ENCODE measurements at regions not wholly inside any gene's neighbourhood (a gene's known extent, or its start where the extent isn't known, plus 50 kb on each side); places are given as distances from the start of the nearest gene placed in this dataset.

- in situ Hi-C loops (cut with HindIII; ENCODE audit: low pct_unique_long_range_greater_than_20kb, low sequenced_read_pairs) = no loop called here
- BruUV-seq (replicated peaks) = no TSS peak
- TF ChIP-seq CTCF (IDR thresholded peaks at IDR 0.05) (no peak), POLR2AphosphoS5 (IDR thresholded peaks at IDR 0.05; ENCODE audit: low read depth, low read length) (no peak), SIN3A (IDR thresholded peaks at IDR 0.05; ENCODE audit: borderline replicate concordance, insufficient read depth, low read depth, low read length) (no peak), TCF7L2 (IDR thresholded peaks at IDR 0.05; ENCODE audit: low read depth, low read length) (no peak), REST (IDR thresholded peaks at IDR 0.05; ENCODE audit: insufficient read depth in 1 of 2, low read depth in 2 of 2, low read length in 1 of 2) (no peak)
- ChIA-PET POLR2A (interaction anchor here (0.6 kb wide), 1 partner anchor 1081 kb away, joined by 3 read pairs; no protein-coding TSS in a partner anchor), CTCF (no interaction called here)
- Histone ChIP-seq H3K4me3 (ENCODE audit: low read depth in 2 of 2, low read length in 2 of 2) (no peak overlapping the region), H3K27me3 (ENCODE audit: control insufficient read depth, insufficient read depth, low read length) (no peaks in the 10 kb centered on the region), H3K27ac (ENCODE audit: low read length) (no peak overlapping the region), H3K36me3 (ENCODE audit: control insufficient read depth, insufficient read depth, low read length) (no peaks in the 10 kb centered on the region), H3K9me3 (ENCODE audit: control insufficient read depth, insufficient read depth, low read depth, low read length) (peaks cover 2% of the 10 kb centered on the region; the same call in 1 of the 2 replicates), H3K4me1 (ENCODE audit: control insufficient read depth, insufficient read depth, low read length) (no peaks in the 10 kb centered on the region)
- no peak for DNase-seq (ENCODE audit: low read depth, low spot score)
- no peak for ATAC-seq
- intact Hi-C loops (cut with micrococcal nuclease; ENCODE audit: unreplicated experiment) = no loop called here
These were observed 73.6 kb downstream of the TMEM17 start for GRCh38 chr2:62432407-62432806.

- DNase-seq (ENCODE audit: low read depth, low spot score) = no peak
- Histone ChIP-seq H3K4me3 (ENCODE audit: low read depth in 2 of 2, low read length in 2 of 2) (no peak overlapping the region), H3K27me3 (ENCODE audit: control insufficient read depth, insufficient read depth, low read length) (no peaks in the 10 kb centered on the region), H3K9me3 (ENCODE audit: control insufficient read depth, insufficient read depth, low read depth, low read length) (peaks cover 2% of the 10 kb centered on the region; the same call in 1 of the 2 replicates), H3K4me1 (ENCODE audit: control insufficient read depth, insufficient read depth, low read length) (no peaks in the 10 kb centered on the region), H3K36me3 (ENCODE audit: control insufficient read depth, insufficient read depth, low read length) (no peaks in the 10 kb centered on the region), H3K27ac (ENCODE audit: low read length) (no peak overlapping the region)
- POLR2A ChIA-PET = interaction anchor here (0.6 kb wide), 2 partner anchors 81 to 1081 kb away, joined by 3 to 4 read pairs; no protein-coding TSS in a partner anchor
- in situ Hi-C loops (cut with HindIII; ENCODE audit: low pct_unique_long_range_greater_than_20kb, low sequenced_read_pairs) (no loop called here), intact Hi-C loops (cut with micrococcal nuclease; ENCODE audit: unreplicated experiment) (no loop called here)
- no TSS peak for BruUV-seq (replicated peaks)
- CTCF ChIA-PET = no interaction called here
- no peak for ATAC-seq
- TF ChIP-seq POLR2AphosphoS5 (IDR thresholded peaks at IDR 0.05; ENCODE audit: low read depth, low read length) (no peak), REST (IDR thresholded peaks at IDR 0.05; ENCODE audit: insufficient read depth in 1 of 2, low read depth in 2 of 2, low read length in 1 of 2) (no peak), TCF7L2 (IDR thresholded peaks at IDR 0.05; ENCODE audit: low read depth, low read length) (no peak), SIN3A (IDR thresholded peaks at IDR 0.05; ENCODE audit: borderline replicate concordance, insufficient read depth, low read depth, low read length) (no peak), CTCF (IDR thresholded peaks at IDR 0.05) (no peak)
These were observed 74.5 kb downstream of the TMEM17 start for GRCh38 chr2:62431512-62431911.

Data from Panc1 (cell line).